OCI-LY1 (cell line): ENCODE measurements at regions not wholly inside any gene's neighbourhood (a gene's known extent, or its start where the extent isn't known, plus 50 kb on each side); places are given as distances from the start of the nearest gene placed in this dataset.

Experiments
- CTCF ChIP-seq: fragments of 200-600 bp; sonication (generic), shearing (Covaris generic); IDR thresholded peaks from 2 replicates; pipeline ENCODE4 v1.5.1; 2017; ENCODE audit warnings: mild to moderate bottlenecking, antibody characterized with exemption, low read length, moderate library complexity, mixed read lengths
- EZH2 ChIP-seq: fragments of 200-600 bp; sonication (generic), shearing (Covaris generic); IDR thresholded peaks from 2 replicates; pipeline ENCODE4 v1.8.0; 2017; ENCODE audit warnings: borderline replicate concordance, mixed run types, mild to moderate bottlenecking, antibody characterized with exemption, low read length, moderate library complexity, mixed read lengths

GRCh38 chr4:162853788-162854187, 312.9 kb downstream of the NAF1 start:
- TF ChIP-seq CTCF (no peak), EZH2 (no peak)
